Tongue (tissue), 1 donor: ENCODE measurements at regions not wholly inside any gene's neighbourhood (a gene's known extent, or its start where the extent isn't known, plus 50 kb on each side); places are given as distances from the start of the nearest gene placed in this dataset.
A peak's percentile ranks its signal among the peaks of the same experiment; 100 is the strongest.

Source experiments
- DNase-seq: peaks from one replicate; pipeline ENCODE4 v3.0.0-alpha.2; 2015

DNA sequence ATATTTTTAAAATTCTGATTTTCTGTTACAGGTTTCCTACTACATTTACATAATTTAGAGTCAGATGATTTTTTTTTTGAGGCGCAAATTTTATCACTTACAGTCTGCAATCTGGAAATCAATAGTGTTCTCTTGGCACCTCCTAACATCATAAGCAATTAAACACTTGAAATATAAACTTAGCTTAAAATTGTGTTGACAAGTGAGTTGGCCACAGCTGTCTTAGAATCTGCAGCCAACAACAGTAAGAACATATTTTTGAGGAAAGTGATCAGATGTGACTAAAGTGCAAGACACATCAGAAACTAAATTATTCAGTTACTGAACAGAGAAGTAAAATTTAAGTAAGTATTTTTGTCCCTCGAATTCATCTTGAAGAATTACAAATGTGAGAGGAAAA, 726.7 kb upstream of the LRATD1 start:
- peak; percentile 21 for DNase-seq

DNA sequence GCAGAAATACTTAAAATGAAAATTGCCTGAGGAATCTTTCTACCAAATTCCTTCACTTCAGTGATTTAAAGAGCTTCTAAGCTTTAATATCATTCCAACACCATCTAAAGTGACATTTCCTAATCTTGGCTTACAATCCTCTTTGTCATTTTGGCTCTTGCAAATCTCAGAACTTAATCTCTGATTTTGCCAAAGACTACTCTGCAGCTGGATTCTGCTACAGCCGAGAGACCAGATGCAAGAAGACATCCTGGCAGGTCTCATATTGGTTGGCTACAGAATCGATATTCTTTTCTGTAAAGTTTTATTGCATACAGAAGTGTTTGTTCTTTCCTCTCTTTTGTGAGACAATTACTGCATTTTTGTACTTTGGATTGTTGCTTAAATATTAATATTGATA, 716.5 kb upstream of the LRATD1 start:
- peak; percentile 22 for DNase-seq

DNA sequence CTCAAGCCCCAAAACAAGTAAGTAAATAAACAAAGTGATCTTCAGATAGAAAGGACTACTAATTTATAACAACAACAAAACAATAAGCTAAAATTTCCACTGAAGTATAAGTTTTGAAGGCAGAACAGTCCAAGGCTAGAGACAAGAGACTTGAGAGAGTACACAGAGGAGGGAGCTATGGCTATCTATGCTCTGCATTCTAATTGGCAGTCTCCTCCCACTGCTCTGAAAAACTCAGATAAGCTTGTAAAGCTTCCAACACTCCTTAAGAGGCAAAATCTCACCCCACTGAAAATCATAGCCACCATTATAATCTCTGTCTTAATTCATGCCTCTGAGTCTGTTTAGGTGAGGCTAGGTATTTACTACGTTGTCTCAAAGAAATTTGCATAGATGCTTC, 714.6 kb upstream of the LRATD1 start:
- DNase-seq, result no peak

DNA sequence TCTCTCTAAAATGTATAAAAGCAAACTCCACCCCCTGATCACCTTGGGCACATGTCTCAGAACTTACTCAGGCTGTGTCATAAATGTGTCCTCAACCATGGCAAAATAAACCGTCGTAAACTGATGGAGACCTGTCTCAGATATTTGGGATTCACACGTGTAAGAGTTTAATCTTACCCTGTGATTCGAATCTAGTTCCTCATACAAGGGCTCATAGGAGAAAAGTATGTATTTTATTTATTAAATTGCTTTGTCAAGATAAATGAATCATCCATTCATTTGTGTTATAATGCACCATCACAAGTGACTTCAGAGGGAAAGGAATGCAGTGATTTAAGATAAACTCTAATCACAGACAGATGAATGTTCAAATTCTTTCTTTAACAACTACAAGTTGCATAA, 712.5 kb upstream of the LRATD1 start:
- DNase-seq, result no peak

DNA sequence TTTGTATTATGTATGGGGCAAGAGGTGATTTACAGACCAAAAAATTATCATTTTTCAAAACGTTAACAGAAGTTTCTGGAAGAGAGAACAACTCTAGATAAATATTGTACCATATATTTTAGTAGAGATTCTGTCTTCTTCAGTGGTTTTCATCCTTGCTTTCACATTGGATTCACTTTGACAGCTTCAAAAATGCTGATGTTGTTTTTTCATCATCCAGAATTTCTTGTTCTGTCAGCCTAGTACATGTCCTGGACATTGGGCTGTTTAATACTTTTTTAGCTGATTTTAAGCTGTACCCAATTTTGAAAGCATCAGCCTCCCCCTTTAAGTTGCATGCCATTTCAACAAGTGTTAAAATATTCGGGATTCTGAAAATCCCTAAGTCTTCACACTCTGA, 711.3 kb upstream of the LRATD1 start:
- DNase-seq, result no peak

DNA sequence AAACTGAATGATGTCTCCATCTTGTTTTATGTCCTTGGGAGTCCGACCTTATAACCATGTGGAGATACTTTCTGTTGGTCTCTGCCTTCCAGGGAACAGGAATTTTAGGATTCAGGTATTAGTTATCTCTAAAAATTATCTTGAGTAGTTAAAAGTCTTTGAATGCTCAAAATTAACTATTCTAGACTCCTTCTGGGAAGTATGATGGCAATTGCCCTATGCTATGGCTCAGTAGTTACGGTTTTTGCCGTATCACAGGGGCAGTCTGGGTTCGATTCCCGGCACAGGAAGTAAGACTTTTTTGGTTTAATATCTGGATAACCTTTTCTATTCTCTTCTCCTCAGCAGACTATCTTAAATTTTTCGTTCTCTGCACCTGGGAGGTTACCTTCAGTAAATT, 708.7 kb upstream of the LRATD1 start:
- DNase-seq, result no peak

DNA sequence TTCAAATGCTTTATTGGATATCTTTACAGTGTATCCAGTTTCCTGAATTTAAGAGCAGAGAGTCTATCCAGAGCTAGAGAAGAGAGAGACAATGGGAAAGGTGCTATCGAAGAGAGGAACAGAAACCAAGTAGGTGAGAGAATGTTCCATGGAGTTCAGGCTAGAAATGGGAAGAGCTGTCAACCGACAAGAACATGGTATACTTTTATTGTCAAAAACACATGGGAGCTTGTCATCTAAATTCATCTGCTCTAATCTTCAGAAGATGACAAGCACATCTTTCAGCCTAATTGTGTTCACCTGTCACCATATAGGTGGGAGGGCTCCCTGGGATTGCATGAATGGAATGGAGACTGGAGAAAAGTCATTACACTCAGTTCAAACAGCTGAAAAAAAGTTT, 690.4 kb upstream of the LRATD1 start:
- no peak for DNase-seq

DNA sequence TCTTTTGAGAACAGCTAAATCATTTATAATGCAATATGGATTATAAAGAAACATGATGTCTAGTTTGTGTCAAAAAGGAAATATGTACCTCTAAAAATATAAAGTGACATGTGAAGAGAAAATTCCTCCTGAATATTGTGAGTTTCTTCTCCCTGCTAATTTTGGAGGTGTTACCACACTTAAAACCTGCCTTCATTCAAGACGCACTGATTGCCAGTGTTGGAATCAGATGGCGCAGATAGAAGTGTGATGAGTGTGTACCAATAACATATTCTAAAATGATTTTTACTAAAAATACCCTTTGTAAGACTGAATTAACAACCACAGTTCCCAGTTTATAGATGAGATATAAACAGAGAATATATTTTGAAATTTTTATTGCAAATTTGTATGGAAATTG, 681.8 kb upstream of the LRATD1 start:
- no peak for DNase-seq

DNA sequence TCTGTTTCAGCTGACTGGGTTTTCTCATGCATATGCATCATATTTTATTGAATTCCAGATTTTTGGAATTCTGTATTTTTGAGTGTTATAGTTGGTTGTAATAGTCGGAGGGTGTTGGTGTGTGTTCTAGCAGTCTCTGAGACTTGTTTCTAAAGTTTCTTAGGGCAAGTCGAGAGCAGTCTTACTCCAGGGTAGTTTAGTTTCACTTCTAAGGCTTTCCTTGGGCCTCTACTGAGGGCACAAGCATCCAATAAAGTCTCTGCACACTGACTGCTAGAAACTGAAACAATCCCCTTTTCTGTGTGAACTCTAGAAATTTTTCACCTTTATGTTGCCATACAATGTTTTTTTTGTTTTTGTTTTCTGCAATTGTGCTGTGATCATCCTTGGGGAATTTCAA, 663.7 kb upstream of the LRATD1 start:
- no peak for DNase-seq

DNA sequence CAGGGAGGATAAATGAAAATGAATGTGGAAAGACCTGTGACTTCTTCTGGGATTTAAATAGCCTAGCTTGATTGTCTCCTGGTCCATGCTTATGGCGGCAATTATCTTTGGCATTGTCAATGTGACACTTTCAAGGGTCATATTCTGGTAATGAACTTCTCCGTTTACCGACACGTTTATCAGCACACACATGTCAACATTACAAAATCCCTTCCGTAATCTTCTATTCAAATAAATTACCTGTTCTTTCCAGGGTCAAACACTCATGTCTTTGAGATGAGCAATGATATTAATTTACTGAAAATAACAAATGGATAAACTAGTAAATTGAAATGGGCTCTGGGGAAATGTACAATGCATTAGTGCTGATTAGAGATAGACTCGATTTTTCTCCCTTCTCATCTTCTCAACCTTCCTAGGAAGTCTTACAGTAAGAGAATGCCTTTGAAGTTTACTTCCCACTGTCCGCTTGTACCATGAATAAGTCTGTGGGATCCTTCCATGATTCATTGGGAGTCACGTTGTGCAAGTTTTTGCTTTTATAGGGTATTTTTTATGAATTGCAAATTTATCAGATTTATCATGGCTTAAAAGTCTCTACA, 646.3 kb upstream of the LRATD1 start:
- DNase-seq, result no peak

DNA sequence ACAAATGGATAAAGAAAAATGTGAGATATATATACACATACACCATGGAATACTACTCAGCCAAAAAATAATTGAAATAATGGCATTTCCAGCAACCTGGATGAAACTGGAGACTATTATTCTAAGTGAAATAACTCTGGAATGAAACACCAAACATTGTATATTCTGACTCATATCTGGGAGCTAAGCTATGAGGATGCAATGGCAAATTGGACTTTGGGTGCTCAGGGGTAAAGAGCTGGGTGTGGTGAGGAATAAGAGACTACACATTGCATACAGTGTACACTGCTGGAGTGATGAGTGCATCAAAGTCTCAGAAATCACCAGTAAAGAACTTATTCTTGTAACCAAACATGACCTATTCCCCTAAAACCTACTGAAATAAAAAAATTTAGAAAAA, 636.0 kb upstream of the LRATD1 start:
- DNase-seq, result no peak

DNA sequence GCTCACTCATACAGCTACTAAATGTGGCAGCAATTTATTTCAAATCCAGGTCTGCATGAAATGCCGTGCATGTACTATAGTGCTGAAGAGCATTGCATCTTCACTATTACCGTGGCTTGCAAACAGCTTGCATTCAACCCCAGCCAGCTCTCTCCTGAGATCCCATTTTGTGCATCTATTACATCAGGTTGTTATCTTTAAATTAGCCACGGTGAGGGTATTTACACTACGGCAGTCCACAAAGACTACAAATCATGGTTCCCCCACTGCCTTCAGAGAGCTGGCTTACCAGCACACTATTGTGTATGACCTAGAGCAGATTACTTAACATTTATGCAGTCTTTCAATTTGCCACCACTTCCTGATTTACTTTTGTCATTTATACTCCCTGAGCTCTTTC, 621.3 kb upstream of the LRATD1 start:
- no peak for DNase-seq

DNA sequence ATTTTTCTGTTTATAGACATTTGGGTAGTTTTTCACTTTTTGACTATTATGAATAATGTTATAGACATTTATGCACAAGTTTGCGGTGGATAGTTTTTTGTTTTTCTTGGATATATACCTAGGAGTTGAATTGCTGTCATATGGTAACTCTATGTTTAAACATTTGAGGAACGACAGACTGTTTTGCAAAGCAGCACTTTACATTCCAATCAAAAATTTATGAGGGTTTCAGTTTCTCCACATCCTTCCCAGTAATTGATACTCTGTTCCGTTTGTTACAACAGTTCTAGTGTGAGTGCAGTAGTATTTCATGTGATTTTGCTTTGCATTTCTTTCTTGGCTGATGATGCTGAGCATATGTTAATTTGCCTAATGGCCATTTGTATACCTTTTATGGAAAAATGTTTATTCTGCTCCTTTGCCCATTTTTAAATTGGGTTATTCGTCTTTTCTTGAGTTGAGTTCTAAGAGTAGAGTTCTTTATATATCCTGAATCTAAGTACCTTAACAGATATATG, 617.3 kb upstream of the LRATD1 start:
- peak; percentile 7 for DNase-seq

DNA sequence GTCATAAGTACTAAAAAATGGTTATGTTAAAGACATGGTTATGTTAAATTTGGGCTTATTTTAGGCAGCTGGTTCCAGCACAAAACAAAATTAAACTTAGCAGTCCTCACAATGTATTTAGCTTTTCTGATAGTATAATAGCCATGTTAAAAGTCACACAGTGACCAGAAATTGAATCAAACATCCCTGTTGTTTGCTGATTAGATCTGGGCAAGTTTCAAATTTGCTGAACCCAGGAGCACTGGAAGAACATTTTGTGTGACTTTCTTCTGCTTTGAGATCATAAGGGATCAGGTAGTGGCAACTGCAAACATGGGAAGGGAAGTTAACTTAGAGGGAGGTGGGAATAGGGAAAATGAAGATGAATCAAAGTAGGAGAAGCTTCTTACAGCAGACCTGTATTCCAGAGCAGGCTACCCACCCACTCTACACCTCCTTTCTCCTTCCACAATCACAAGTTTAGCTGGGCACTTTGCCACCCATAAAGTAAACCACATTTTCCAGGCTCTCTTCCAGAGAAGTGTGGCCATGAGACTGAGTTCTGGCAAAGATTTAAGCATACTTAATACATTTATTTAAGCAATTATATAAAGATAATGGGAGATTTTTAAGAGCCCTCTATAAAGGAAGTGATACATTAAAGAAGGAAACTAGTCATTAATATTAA, 616.1 kb upstream of the LRATD1 start:
- peak; percentile 41 for DNase-seq

DNA sequence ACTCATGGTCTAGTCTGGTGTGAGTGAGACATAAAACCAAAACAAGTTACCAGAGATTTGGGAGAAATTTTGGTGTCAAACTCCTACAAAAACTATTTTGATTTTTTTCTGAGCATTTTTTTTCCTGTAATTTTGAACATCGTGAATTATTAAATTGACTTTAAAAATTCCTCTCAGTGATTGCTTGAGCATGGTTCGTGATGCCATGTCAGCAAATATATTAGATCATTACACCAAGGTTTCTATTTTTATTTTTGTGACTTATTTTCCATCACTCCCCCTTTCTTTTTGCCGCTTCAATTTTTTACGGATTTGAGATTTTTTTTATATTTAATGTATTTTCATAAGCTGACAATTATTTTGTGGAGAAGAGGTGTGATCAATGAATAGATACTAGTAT, 613.9 kb upstream of the LRATD1 start:
- no peak for DNase-seq

DNA sequence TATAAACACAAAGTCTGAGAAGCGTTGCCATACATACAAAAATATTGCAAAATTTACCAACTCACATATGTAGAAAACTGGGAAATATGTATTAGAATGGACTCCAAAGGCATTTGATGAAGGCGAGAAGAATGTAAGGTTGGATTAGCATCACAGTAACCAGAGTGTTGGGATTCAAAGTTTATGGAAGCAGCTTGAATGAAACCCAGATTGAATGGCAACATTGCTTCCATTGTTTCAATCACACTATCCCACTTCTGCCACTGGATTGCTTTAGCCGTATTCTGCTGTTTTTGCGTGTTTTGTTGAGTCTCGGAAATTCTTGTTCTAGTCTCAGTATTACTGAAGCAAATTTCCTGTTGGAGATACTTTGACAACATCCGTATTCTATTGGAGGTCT, 609.0 kb upstream of the LRATD1 start:
- DNase-seq, result no peak

DNA sequence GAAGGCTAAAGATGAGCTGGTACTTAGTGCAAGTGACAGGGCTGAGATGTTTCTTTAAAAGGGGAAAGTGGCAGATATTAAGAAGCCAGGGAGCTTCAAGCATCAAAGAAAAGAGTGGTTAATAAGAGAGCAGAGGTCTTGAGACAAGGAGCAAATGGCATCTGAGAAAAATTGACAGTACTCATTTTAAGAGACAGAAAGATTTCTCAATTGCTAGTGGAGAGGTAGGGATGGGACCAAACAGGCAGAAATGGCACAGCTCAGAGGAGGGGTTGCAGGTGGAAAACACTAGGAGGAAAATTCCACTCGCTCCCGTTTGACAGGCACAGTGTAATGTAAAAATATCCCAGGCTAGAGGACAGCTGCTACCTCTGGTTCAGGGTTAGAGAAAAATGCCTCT, 593.4 kb upstream of the LRATD1 start:
- DNase-seq, result no peak

DNA sequence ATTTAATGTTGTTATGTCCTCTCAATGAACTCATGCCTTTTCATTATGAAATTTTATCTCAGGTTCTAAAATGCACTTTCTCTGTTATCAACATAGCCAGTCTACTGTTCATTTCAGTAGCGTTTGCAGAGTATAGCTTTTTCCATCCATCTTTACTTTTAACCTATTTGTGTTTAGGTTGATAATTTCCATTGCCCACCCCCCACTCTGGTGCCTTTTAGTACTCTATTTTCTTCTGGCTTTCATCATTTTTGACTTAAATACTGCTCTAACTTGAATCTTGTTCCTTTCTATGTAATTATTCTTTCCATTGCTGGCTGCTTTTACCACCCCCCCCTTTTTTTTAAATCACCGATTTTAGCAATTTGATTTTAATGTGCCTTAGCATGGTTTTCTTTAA, 585.0 kb upstream of the LRATD1 start:
- DNase-seq, result no peak

DNA sequence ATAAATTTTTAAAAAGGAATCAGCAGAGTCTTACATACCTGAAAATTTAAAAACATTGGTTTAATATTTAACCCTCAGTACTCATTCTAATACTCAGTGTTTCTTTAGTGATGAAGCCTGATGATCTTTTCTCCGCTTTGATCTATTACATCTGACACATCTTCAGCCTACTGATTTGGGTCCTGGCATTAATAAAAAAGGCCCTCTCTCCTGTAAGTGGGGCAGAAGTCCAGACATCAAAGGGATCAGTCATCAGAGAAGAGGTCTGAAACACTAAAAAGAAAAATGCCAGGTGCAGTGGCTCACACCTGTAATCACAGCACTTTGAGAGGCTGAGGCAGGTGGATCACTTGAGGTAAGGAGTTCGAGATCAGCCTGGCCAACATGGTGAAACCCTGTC, 581.1 kb upstream of the LRATD1 start:
- DNase-seq, result no peak

DNA sequence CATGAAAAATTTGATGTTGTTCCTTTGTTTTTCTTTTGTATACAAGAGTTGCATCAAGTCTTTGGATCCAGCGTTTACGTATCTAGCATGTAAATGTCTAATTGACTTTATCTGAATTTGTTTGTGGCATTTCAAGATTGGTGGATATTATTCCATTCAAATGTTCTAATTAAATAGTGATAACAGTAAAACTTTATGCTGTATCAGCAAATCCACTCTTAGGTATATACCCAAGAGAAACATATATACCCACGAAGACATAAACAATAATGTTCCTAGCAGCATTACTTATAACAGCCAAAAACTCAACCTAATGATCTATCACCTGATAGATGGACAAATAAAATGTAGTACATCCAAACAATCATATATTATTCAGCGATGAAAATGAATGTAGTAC, 579.4 kb upstream of the LRATD1 start:
- no peak for DNase-seq

DNA sequence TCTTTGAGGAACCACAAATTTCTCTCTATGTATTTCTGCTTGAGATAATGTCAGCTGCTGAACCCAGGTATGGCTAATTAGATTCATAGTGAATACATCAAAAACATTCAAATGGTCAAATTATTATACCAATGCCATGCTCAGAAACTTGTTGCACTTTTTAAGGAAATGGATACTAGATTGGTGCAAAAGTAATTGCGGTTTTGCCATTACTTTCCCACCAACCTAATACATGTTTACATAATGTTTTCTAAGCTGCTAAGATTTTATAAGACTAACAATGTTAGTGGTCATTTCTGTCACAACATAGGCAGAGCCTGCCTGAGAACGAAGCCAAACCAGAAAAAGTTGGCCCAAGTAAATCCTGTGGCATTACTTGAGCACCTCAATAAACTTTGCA, 568.2 kb upstream of the LRATD1 start:
- no peak for DNase-seq

DNA sequence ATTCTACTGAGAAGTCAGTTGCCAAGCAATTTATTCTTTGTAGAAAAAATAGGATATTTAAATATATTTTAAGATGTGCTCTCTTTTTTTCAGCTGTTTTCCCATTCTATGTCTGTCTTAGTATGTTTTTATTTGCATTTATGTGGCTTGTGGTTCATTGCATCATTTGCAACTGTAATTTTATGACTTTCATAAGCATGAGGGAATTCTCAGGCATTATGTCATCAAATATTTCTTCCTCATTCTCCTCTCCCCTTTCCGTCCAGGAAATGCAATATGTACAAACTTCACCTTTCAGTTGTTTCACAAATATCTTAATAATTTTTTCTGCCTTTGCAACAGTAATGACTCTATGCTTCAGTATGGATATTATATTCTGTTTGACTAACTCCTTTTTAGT, 560.2 kb upstream of the LRATD1 start:
- no peak for DNase-seq

DNA sequence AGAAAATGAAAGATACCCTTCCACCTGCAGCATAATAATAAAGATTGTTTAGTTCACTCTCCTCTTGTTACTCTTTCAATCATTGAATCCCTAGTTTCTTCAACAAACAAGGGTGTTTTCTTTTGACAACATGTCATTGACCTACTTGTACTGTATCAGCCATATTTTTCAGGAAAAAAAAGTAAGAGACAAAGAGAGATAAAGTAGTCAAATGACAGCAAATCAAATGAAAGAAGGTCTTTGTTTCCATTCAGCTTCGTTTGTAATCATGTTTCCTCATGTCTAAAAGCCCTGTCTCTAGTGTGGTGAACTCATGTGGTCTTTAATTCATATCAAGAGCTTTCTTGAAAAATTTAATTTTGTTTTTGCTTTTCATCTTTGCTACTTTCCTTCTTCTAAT, 557.8 kb upstream of the LRATD1 start:
- no peak for DNase-seq

DNA sequence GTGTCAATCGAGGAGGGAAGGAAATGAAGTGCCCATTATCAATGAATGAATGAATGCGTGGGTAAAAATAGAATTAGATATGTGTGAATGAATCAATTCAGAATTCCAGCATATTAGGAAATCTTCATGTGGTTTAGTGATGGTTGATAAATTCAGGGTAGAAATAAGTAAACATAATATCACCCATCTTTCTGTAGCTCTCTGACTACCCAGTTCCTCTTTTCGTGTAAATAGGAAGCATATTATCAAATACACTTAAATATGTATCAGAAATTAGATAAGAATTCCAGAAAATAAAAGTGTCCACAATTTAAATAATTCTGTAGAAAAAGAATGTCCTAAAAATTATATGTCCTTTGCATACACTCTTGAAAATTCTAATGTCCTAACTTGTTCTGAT, 552.9 kb upstream of the LRATD1 start:
- DNase-seq, result no peak

DNA sequence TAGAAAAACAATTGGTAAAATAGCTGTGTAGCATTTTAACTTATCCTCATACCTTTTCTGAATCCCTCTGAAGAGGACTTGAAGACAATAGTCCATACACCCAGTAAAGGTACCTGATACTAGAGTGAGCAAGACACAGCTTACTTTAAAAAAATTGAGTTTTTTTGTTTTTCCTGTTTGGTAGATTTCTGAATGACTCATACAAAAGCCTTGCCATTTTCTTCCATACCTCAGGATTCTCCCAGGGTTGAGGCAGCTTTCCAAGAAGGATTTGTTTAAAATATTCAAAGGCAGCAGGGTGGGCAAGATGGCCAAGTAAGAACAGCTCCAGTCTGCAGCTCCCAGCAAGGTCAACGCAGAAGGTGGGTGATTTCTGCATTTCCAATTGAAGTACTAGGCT, 551.0 kb upstream of the LRATD1 start:
- DNase-seq, result no peak
